ENCODE measurements at regions not wholly inside any gene's neighbourhood (a gene's known extent, or its start where the extent isn't known, plus 50 kb on each side); places are given as distances from the start of the nearest gene placed in this dataset.

DNA sequence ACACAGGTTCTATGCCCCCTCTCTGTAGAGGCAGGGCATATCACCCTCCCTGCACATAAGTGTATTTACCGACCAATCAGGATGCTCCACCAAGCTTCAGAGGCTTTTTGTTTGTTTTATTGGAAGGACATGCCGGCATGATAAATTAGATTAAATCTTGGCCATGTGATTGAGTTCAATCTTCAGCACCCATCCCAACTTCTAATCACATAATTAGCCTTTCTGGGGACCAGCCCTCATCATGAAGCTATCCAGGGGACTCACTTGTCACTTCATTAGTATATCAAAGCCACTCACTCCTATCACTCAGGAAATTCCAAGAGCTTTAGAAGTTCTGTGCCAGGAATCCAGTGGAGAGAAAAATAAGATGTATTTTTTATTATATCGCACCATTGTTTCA, 158.6 kb upstream of the SYT4 start:
- TF ChIP-seq, protein P1, sequence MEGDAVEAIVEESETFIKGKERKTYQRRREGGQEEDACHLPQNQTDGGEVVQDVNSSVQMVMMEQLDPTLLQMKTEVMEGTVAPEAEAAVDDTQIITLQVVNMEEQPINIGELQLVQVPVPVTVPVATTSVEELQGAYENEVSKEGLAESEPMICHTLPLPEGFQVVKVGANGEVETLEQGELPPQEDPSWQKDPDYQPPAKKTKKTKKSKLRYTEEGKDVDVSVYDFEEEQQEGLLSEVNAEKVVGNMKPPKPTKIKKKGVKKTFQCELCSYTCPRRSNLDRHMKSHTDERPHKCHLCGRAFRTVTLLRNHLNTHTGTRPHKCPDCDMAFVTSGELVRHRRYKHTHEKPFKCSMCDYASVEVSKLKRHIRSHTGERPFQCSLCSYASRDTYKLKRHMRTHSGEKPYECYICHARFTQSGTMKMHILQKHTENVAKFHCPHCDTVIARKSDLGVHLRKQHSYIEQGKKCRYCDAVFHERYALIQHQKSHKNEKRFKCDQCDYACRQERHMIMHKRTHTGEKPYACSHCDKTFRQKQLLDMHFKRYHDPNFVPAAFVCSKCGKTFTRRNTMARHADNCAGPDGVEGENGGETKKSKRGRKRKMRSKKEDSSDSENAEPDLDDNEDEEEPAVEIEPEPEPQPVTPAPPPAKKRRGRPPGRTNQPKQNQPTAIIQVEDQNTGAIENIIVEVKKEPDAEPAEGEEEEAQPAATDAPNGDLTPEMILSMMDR (IDR thresholded peaks at IDR 0.05): no peak
- no peak for TF ChIP-seq POLR2A (IDR thresholded peaks at IDR 0.05)

Measured in Peyer's patch (tissue), 4 donors.